H1 (cell line): ENCODE measurements at regions not wholly inside any gene's neighbourhood (a gene's known extent, or its start where the extent isn't known, plus 50 kb on each side); places are given as distances from the start of the nearest gene placed in this dataset.

ENCODE experiments used
- CTCF ChIA-PET: fragments of 300-600 bp; sonication (Branson Sonifier 250); formaldehyde crosslinking; loops from one replicate; lab custom pipeline; 2021; ENCODE audit not compliant: partially characterized antibody; lab: Charles Lee
- POLR2A ChIA-PET: fragments of 300-600 bp; sonication (Branson Sonifier 250); formaldehyde crosslinking; loops from one replicate; lab custom pipeline; 2021; ENCODE audit warnings: inconsistent platforms; ENCODE audit not compliant: partially characterized antibody; lab: Charles Lee
- DNase-seq, 2 experiments: peaks; one replicate each; pipeline versions ENCODE4 v3.0.0 to v3.0.0-alpha.2; 2010 to 2022; ENCODE audit warnings: low spot score in 2 of 2, low read depth in 1 of 2, mixed read lengths in 1 of 2
- FAIRE-seq: peaks from 2 replicates; lab custom pipeline; 2011; peaks lifted over from hg19 to GRCh38; lab: Jason Lieb, UNC
- H2AFZ ChIP-seq: 2 replicates; pipeline ENCODE4 v1.8.1; 2012; ENCODE audit warnings: low read length, inconsistent platforms
- H2AK5ac ChIP-seq: 2 replicates; pipeline ENCODE4 v1.6.1; 2013; ENCODE audit warnings: low read depth, low read length
- H2BK120ac ChIP-seq: replicated peaks from 2 replicates; pipeline ENCODE3; 2013; ENCODE audit warnings: low read depth, low read length, inconsistent platforms
- H2BK12ac ChIP-seq: 2 replicates; pipeline ENCODE4 v1.6.1; 2013; ENCODE audit warnings: low read depth, low read length
- H2BK15ac ChIP-seq: 2 replicates; pipeline ENCODE4 v1.6.1; 2013; ENCODE audit warnings: low read length
- H2BK20ac ChIP-seq: 2 replicates; pipeline ENCODE4 v1.6.1; 2013; ENCODE audit warnings: low read length
- H2BK5ac ChIP-seq: 2 replicates; pipeline ENCODE4 v1.6.1; 2013; ENCODE audit warnings: low read depth, low read length
- H3K14ac ChIP-seq: 2 replicates; pipeline ENCODE4 v1.6.1; 2013; ENCODE audit warnings: inconsistent platforms; ENCODE audit not compliant: insufficient read length
- H3K18ac ChIP-seq: 2 replicates; pipeline ENCODE4 v1.6.1; 2013; ENCODE audit warnings: low read length; ENCODE audit errors: extremely low read depth
- H3K23ac ChIP-seq: 2 replicates; pipeline ENCODE4 v1.6.1; 2013; ENCODE audit warnings: inconsistent platforms; ENCODE audit not compliant: insufficient read length
- H3K23me2 ChIP-seq: 2 replicates; pipeline ENCODE4 v1.6.1; 2013; ENCODE audit warnings: low read depth, low read length
- H3K27ac ChIP-seq: 2 replicates; pipeline ENCODE4 v1.6.1; 2011; ENCODE audit warnings: low read depth, low read length, inconsistent platforms
- H3K27me3 ChIP-seq, 4 experiments: replicated peaks in 1 of 4; 1 replicate in 1 of 4; 2 replicates in 3 of 4; pipeline versions ENCODE4 v1.6.1 to v1.8.1; 2011 to 2013; ENCODE audit warnings: low read length in 3 of 4, mild to moderate bottlenecking in 3 of 4, inconsistent platforms in 2 of 4, mixed read lengths in 2 of 4, moderate library complexity in 1 of 4; ENCODE audit not compliant: control insufficient read depth in 3 of 4, insufficient read depth in 3 of 4; ENCODE audit errors: extremely low read depth in 1 of 4
- H3K36me3 ChIP-seq, 4 experiments: 2 replicates each; pipeline versions ENCODE4 v1.6.1 to v1.8.1; 2011 to 2013; ENCODE audit warnings: mild to moderate bottlenecking in 4 of 4, low read length in 3 of 4, moderate library complexity in 2 of 4, control low read depth in 1 of 4, inconsistent platforms in 1 of 4; ENCODE audit not compliant: insufficient read depth in 4 of 4, control insufficient read depth in 2 of 4
- H3K4ac ChIP-seq: replicated peaks from 2 replicates; pipeline ENCODE3; 2013; ENCODE audit warnings: low read length, low read depth, mixed read lengths, inconsistent platforms; ENCODE audit not compliant: insufficient read length
- H3K4me1 ChIP-seq, 4 experiments: replicated peaks in 1 of 4; 1 replicate in 1 of 4; 2 replicates in 3 of 4; pipeline versions ENCODE4 v1.6.1 to v1.8.1; 2011 to 2013; ENCODE audit warnings: low read length in 3 of 4, inconsistent platforms in 2 of 4, mixed read lengths in 1 of 4; ENCODE audit not compliant: insufficient read depth in 4 of 4, control insufficient read depth in 3 of 4
- H3K4me2 ChIP-seq, 2 experiments: 2 replicates each; pipeline versions ENCODE4 v1.6.1 to v1.8.1; 2011 to 2013; ENCODE audit warnings: low read depth in 2 of 2, low read length in 2 of 2, control low read depth in 1 of 2, inconsistent platforms in 1 of 2, mild to moderate bottlenecking in 1 of 2; ENCODE audit not compliant: insufficient read depth in 1 of 2
- H3K4me3 ChIP-seq, 4 experiments: fragments of 200-600, 300-600 bp in 1 of 4; sonication (generic), shearing (Covaris generic), sonication (Bioruptor Twin) in 1 of 4; 2 replicates each; pipeline versions ENCODE4 v1.5.1 to v1.8.1; 2011 to 2016; ENCODE audit warnings: low read length in 4 of 4, low read depth in 3 of 4, control low read depth in 2 of 4, inconsistent platforms in 2 of 4, mild to moderate bottlenecking in 2 of 4, mixed read lengths in 1 of 4, moderate library complexity in 1 of 4; ENCODE audit not compliant: insufficient read depth in 2 of 4; ENCODE audit errors: extremely low read depth in 1 of 4
- H3K56ac ChIP-seq: replicated peaks from 2 replicates; pipeline ENCODE3; 2013; ENCODE audit warnings: low read depth, mild to moderate bottlenecking, mixed read lengths, low read length, inconsistent platforms; ENCODE audit not compliant: insufficient read length
- H3K79me1 ChIP-seq: 2 replicates; pipeline ENCODE4 v1.6.1; 2013; ENCODE audit warnings: low read depth, low read length, control low read depth
- H3K79me2 ChIP-seq, 2 experiments: 2 replicates each; pipeline versions ENCODE4 v1.6.1 to v1.8.1; 2012 to 2013; ENCODE audit warnings: low read length in 2 of 2, mild to moderate bottlenecking in 2 of 2, inconsistent platforms in 1 of 2; ENCODE audit not compliant: insufficient read depth in 2 of 2, control insufficient read depth in 1 of 2
- H3K9ac ChIP-seq, 4 experiments: replicated peaks in 1 of 4; 1 replicate in 1 of 4; 2 replicates in 3 of 4; pipeline versions ENCODE4 v1.6.1 to v1.8.1; 2011 to 2013; ENCODE audit warnings: low read depth in 3 of 4, low read length in 3 of 4, control low read depth in 2 of 4, mild to moderate bottlenecking in 2 of 4, moderate library complexity in 2 of 4, inconsistent platforms in 1 of 4; ENCODE audit errors: extremely low read depth in 1 of 4
- H3K9me3 ChIP-seq, 2 experiments: 2 replicates each; pipeline versions ENCODE4 v1.6.1 to v1.8.1; 2012 to 2013; ENCODE audit warnings: mild to moderate bottlenecking in 2 of 2, moderate library complexity in 2 of 2, control low read depth in 1 of 2, inconsistent platforms in 1 of 2, low read depth in 1 of 2, low read length in 1 of 2, mixed read lengths in 1 of 2; ENCODE audit not compliant: insufficient read depth in 2 of 2
- H4K20me1 ChIP-seq, 2 experiments: replicated peaks in 1 of 2; 2 replicates each; pipeline versions ENCODE3 to v1.8.1; 2011 to 2013; ENCODE audit warnings: inconsistent platforms in 2 of 2, low read length in 2 of 2, mild to moderate bottlenecking in 1 of 2; ENCODE audit not compliant: insufficient read depth in 2 of 2, control insufficient read depth in 1 of 2
- H4K5ac ChIP-seq: 2 replicates; pipeline ENCODE4 v1.6.1; 2013; ENCODE audit warnings: low read length, low read depth, mixed read lengths, inconsistent platforms; ENCODE audit not compliant: insufficient read length
- H4K8ac ChIP-seq: 2 replicates; pipeline ENCODE4 v1.8.0; 2013; ENCODE audit warnings: mild to moderate bottlenecking, moderate library complexity, low read length, inconsistent platforms; ENCODE audit not compliant: insufficient read depth; ENCODE audit errors: extremely low read depth
- H4K91ac ChIP-seq: replicated peaks from 2 replicates; pipeline ENCODE3; 2013; ENCODE audit warnings: low read length, mixed read lengths, inconsistent platforms; ENCODE audit not compliant: insufficient read length
- BCL11A ChIP-seq, 2 experiments: IDR thresholded peaks; one replicate each; pipeline ENCODE4 v1.6.1; 2011; ENCODE audit warnings: low read depth in 2 of 2, low read length in 2 of 2, mild to moderate bottlenecking in 2 of 2
- CHD2 ChIP-seq: IDR thresholded peaks from 2 replicates; pipeline ENCODE4 v1.6.1; 2012; ENCODE audit warnings: low read length, improper control_type of control experiment
- EGR1 ChIP-seq: IDR thresholded peaks from 2 replicates; pipeline ENCODE4 v1.6.1; 2011; ENCODE audit warnings: low read depth, low read length, borderline replicate concordance
- EP300 ChIP-seq, 2 experiments: IDR thresholded peaks; 1 replicate in 1 of 2; 2 replicates in 1 of 2; pipeline ENCODE4 v1.6.1; 2011 to 2012; ENCODE audit warnings: low read depth in 2 of 2, low read length in 2 of 2, mild to moderate bottlenecking in 2 of 2, borderline replicate concordance in 1 of 2, inconsistent platforms in 1 of 2, moderate library complexity in 1 of 2
- HDAC6 ChIP-seq: IDR thresholded peaks from one replicate; pipeline ENCODE4 v1.7.1; 2012; ENCODE audit warnings: low read depth, mild to moderate bottlenecking, inconsistent platforms, low read length, moderate library complexity
- NRF1 ChIP-seq: IDR thresholded peaks from 2 replicates; pipeline ENCODE4 v1.6.1; 2011; ENCODE audit warnings: mild to moderate bottlenecking, low read depth, low read length, improper control_type of control experiment
- POLR2A ChIP-seq, 2 experiments: IDR thresholded peaks; 1 replicate in 1 of 2; 2 replicates in 1 of 2; pipeline ENCODE4 v1.6.1; 2011; ENCODE audit warnings: low read depth in 2 of 2, low read length in 2 of 2, mild to moderate bottlenecking in 2 of 2; ENCODE audit errors: control extremely low read depth in 1 of 2
- SAP30 ChIP-seq: fragments of 300-600 bp; sonication (generic); IDR thresholded peaks from 2 replicates; pipeline ENCODE4 v1.7.1; 2012; ENCODE audit warnings: low read length, moderate library complexity, mild to moderate bottlenecking, inconsistent platforms; ENCODE audit not compliant: insufficient read depth, insufficient replicate concordance
- SP4 ChIP-seq: IDR thresholded peaks from 2 replicates; pipeline ENCODE4 v1.6.1; 2012; ENCODE audit warnings: low read length, inconsistent platforms
- TBP ChIP-seq: IDR thresholded peaks from 2 replicates; pipeline ENCODE4 v1.6.1; 2011; ENCODE audit warnings: low read depth, low read length, improper control_type of control experiment
- WGBS, 2 experiments: shearing (Covaris generic) in 1 of 2; methylation state at CpG; one replicate each; pipeline versions ENCODE4 v1.1.6 to v1.1.7; 2013 to 2015; ENCODE audit warnings: low lambda C conversion rate in 2 of 2, mixed read lengths in 2 of 2, inconsistent platforms in 1 of 2, low coverage in 1 of 2, missing lambda C conversion rate in 1 of 2; ENCODE audit not compliant: insufficient replicate concordance in 2 of 2, insufficient coverage in 1 of 2, insufficient read length in 1 of 2; ENCODE audit errors: extremely low coverage in 1 of 2, missing lambda C conversion rate in 1 of 2; 5-methylcytosine and 5-hydroxymethylcytosine counted together
- TF ChIP-seq, protein P1 (sequence below): IDR thresholded peaks from 2 replicates; pipeline ENCODE4 v1.6.1; 2011; ENCODE audit warnings: low read depth, mild to moderate bottlenecking, low read length; ENCODE audit not compliant: insufficient read depth
- TF ChIP-seq, protein P2 (sequence below): IDR thresholded peaks from 2 replicates; pipeline ENCODE4 v1.6.1; 2011; ENCODE audit warnings: low read length, improper control_type of control experiment

GRCh38 chr13:65907666-65908525 lies 1322.2 kb downstream of the PCDH9 start:
- H3K79me2 ChIP-seq: no peaks in the 10 kb centered on the region
- no peak overlapping the region for H4K5ac ChIP-seq
- no peak overlapping the region for H2AFZ ChIP-seq
- no peaks in the 10 kb centered on the region; a peak in 1 of 8 replicates for H3K36me3 ChIP-seq
- H2BK15ac ChIP-seq: no peak overlapping the region
- no peaks in the 10 kb centered on the region for H3K79me1 ChIP-seq
- H2BK20ac ChIP-seq: no peak overlapping the region
- H2AK5ac ChIP-seq: no peak overlapping the region
- no peaks in the 10 kb centered on the region for H3K27me3 ChIP-seq
- H3K4me2 ChIP-seq: no peak overlapping the region
- H3K4me1 ChIP-seq: no peaks in the 10 kb centered on the region
- no peak overlapping the region for H3K9ac ChIP-seq
- ChIA-PET CTCF (no interaction called here), POLR2A (no interaction called here)
- no peak for FAIRE-seq
- no peak overlapping the region for H3K27ac ChIP-seq
- no peak for DNase-seq
- H4K91ac ChIP-seq: no peak overlapping the region
- no peak overlapping the region for H3K56ac ChIP-seq
- H2BK120ac ChIP-seq: no peak overlapping the region
- no peak overlapping the region for H3K14ac ChIP-seq
- H2BK5ac ChIP-seq: no peak overlapping the region
- no peak overlapping the region for H2BK12ac ChIP-seq
- no peaks in the 10 kb centered on the region for H4K20me1 ChIP-seq
- no peak overlapping the region for H3K4me3 ChIP-seq
- no peak overlapping the region for H4K8ac ChIP-seq
- H3K18ac ChIP-seq: no peak overlapping the region
- no peaks in the 10 kb centered on the region for H3K23me2 ChIP-seq
- 98% methylated on average over 7 of the region's 7 CpGs; no CpG with 5 or more reads in 1 of the 2 experiments for WGBS, 2 experiments
- no peak overlapping the region for H3K23ac ChIP-seq
- H3K4ac ChIP-seq: no peak overlapping the region
- no peaks in the 10 kb centered on the region for H3K9me3 ChIP-seq
- TF ChIP-seq EGR1 (no peak), SAP30 (no peak), NRF1 (no peak), HDAC6 (no peak), TBP (no peak), SP4 (no peak), POLR2A (IDR thresholded peaks at IDR 0.05; ENCODE audit: control extremely low read depth in 1 of 2, low read depth in 2 of 2, low read length in 2 of 2) (no peak), BCL11A (IDR thresholded peaks at IDR 0.05; ENCODE audit: low read depth in 2 of 2, low read length in 2 of 2) (no peak), EP300 (IDR thresholded peaks at IDR 0.05; ENCODE audit: borderline replicate concordance in 1 of 2, low read depth in 2 of 2, low read length in 2 of 2) (no peak), CHD2 (no peak)
- TF ChIP-seq, protein P1, sequence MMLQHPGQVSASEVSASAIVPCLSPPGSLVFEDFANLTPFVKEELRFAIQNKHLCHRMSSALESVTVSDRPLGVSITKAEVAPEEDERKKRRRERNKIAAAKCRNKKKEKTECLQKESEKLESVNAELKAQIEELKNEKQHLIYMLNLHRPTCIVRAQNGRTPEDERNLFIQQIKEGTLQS: no peak
- TF ChIP-seq, protein P2, sequence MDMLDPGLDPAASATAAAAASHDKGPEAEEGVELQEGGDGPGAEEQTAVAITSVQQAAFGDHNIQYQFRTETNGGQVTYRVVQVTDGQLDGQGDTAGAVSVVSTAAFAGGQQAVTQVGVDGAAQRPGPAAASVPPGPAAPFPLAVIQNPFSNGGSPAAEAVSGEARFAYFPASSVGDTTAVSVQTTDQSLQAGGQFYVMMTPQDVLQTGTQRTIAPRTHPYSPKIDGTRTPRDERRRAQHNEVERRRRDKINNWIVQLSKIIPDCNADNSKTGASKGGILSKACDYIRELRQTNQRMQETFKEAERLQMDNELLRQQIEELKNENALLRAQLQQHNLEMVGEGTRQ: no peak
